ENCODE measurements at regions not wholly inside any gene's neighbourhood (a gene's known extent, or its start where the extent isn't known, plus 50 kb on each side); places are given as distances from the start of the nearest gene placed in this dataset.

DNA sequence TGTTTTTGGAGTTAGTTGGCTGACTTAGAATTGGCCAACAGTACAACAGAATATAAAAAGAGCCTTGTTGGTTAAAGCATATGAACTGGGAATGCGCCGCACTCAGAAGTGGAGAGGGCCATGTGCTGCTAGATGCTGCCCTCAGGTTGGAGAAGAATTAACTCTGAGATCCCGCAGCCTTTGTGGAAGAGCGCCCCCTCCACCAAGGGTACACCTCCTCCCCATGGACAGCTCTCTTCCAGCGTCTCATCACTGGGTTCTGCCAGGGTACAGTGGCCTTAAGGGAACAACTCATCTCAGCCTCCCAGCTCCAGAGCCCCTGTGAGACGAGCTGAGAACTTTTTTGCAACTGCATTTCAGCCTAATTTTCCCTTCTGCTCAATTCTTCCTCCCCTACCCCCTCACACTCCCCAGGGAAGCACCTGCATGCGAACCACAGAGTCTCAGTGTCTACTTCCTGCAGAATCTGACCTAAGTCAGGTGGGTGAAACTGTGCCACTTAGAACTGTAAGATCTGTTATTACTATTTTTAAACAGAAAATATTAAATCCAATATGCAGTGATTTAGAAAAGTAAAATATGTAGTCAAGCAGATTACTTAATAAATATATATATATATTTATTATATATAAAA, 380.6 kb downstream of the RAB28 start:
- TF ChIP-seq, protein P1, sequence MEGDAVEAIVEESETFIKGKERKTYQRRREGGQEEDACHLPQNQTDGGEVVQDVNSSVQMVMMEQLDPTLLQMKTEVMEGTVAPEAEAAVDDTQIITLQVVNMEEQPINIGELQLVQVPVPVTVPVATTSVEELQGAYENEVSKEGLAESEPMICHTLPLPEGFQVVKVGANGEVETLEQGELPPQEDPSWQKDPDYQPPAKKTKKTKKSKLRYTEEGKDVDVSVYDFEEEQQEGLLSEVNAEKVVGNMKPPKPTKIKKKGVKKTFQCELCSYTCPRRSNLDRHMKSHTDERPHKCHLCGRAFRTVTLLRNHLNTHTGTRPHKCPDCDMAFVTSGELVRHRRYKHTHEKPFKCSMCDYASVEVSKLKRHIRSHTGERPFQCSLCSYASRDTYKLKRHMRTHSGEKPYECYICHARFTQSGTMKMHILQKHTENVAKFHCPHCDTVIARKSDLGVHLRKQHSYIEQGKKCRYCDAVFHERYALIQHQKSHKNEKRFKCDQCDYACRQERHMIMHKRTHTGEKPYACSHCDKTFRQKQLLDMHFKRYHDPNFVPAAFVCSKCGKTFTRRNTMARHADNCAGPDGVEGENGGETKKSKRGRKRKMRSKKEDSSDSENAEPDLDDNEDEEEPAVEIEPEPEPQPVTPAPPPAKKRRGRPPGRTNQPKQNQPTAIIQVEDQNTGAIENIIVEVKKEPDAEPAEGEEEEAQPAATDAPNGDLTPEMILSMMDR (conservative IDR thresholded peaks at IDR 0.05; ENCODE audit: low read depth, low read length): no peak
- TF ChIP-seq EZH2 (IDR thresholded peaks at IDR 0.05; ENCODE audit: borderline replicate concordance, low read depth, low read length, poor library complexity, severe bottlenecking): no peak

Data from A673 (cell line).